Hepatocyte (in vitro differentiated cells): ENCODE measurements at regions not wholly inside any gene's neighbourhood (a gene's known extent, or its start where the extent isn't known, plus 50 kb on each side); places are given as distances from the start of the nearest gene placed in this dataset.

Experiments used
- CTCF ChIP-seq: fragments of 200-600 bp; sonication (generic); IDR thresholded peaks from 2 replicates; pipeline ENCODE4 v1.5.1; 2016; ENCODE audit warnings: antibody characterized with exemption, mild to moderate bottlenecking; ENCODE audit not compliant: poor library complexity
- EZH2phosphoT487 ChIP-seq: fragments of 200-600 bp; sonication (generic); IDR thresholded peaks from one replicate; pipeline ENCODE4 v1.6.1; 2018; ENCODE audit warnings: antibody characterized with exemption, mild to moderate bottlenecking, low read depth, moderate library complexity; ENCODE audit not compliant: unreplicated experiment, severe bottlenecking

DNA sequence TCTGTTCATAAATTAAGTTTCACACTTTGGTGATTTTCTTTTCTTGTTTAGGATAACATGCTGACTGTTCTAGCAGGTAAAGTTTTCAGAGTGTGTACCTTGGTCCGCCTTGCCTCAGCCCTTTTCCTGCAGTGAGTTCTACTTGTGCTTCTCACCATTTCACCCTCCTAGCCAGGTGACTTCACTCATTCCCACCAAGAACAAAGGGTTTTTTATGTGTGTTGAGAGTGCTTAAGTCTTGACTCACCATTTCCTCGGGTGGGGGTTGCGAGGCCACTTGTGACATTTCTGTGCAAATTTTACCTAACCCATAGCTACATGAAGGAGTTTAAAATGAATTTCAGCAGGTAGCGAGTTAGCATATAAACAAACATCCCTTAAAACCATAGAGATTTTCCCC lies 81.4 kb downstream of the C3orf38 start:
- no peak for TF ChIP-seq CTCF
- no peak for TF ChIP-seq EZH2phosphoT487
